SKM-1 treated with dmso at 0.1 percent for 144 hours (cell line): ENCODE measurements at regions not wholly inside any gene's neighbourhood (a gene's known extent, or its start where the extent isn't known, plus 50 kb on each side); places are given as distances from the start of the nearest gene placed in this dataset.

Source experiments
- DNase-seq: peaks from one replicate; lab custom pipeline; 2025; ENCODE audit not compliant: unreplicated experiment; lab: John Stamatoyannopoulos, UW

DNA sequence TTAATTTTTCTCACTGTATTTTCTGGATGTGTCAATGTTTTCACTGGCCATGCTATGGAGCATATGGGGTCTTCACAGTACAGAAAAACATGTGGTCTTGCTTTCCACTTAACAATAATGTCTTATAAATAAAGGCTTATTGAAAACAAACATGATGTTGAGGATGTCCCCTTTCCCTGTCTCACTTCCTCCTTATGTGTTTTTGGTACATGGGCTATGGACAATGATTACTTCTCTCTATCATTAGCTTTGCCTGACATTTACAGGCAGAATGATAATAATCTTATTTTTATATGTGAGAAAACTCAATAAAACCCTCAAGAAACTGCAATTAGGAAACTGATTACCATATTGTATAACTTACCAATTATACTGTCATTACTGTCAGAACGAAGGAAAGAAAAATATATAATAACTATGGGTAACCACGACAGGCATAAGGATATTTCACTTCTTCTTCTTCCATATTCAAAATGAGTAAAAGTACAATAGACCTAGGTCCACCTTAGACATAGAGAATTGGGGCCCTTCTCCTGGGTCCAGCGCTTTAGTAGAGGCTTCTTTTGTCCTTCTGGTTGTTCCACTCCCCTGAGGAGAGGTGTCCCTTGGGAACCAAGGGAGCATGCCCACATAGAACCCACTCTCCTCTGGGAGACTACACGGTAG lies 375.0 kb downstream of the MAN2A1 start:
- no peak for DNase-seq

DNA sequence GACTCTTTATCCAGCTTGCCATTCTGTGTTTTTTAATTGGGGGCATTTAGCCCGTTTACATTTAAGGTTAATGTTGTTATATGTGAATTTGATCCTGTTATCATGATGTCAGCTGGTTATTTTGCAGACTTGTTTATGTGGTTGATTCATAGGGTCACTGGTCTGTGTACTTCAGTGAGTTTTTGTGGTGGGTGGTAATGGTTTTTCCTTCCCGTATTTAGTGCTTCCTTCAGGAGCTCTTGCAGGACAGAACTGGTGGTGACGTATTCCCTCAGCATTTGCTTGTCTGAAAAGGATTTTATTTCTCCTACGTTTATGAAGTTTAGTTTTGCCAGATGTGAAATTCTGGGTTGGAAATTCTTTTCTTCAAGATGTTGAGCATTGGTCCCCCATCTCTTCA lies 381.1 kb downstream of the MAN2A1 start:
- no peak for DNase-seq

DNA sequence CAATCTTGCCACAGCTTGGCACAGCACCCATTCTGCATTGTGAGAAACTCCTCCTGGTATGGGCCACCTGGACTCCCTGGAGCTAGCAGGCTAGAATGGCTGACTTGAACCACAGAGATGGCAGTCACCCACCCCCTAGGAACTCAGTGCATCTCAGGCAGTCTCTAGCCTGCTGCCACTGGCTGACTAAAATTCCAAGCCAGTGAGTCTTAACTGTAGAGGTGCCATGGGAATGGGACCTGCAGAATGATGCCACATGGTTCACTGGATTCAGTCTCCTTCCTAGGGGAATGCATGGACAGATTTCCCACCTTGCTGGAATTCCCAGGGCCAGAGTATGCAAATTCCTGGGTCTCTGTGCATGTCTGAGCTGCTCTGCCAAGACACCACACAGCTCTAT lies 382.9 kb downstream of the MAN2A1 start:
- DNase-seq = no peak

DNA sequence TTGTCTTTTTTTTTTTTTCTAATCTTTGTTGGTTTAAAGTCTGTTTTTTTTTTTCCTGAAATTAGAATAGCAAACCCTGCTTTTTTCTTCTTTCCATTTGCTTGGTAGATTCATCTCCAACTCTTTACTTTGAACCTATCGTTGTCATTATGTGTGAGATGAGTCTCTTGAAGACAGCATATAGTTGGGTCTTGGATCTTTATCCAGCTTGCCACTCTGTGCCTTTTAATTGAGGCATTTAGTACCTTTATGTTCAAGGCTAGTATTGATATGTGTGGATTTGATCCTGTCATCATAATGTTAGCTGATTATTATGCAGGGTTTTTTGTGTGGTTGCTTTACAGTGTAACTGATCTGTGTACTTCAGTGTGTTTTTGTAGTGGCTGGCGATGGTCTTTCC lies 383.8 kb downstream of the MAN2A1 start:
- no peak for DNase-seq

DNA sequence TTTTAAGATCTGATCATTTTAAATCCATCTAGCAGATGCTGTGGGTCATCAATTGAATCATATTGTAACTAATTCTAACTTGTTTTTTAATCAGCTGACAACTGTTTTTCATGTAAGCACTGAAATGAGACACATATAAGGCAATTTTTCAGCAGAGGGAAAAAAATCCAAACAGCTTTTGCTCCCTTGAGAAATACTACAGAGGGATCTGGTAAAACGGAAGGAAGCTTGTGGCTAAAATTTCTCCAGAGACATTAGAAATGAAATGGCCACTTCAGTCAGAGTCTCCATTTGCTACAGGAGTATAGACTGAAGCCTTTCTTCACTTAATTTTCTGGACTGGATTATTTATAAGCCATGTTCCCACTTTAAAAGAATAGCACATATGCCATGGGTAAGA lies 385.9 kb downstream of the MAN2A1 start:
- DNase-seq = no peak

DNA sequence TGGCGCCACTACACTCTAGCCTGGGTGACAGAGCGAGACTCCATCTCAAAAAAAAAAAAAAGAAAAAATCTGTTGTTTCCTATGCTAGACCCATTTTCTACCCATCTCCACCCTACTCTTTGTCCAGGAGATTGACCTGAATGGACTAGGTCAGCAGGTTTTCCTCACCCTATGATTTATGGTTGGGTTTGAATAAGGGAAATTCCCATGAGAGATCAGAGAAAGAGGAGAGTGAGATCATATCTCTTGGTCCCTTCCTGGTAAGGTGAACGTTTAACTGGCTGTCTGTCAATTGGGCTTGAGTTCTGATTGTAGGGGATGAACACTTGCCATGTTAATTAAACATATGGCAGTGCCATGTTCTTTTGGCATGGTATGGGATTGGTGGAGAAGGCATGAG lies 387.4 kb downstream of the MAN2A1 start:
- no peak for DNase-seq

DNA sequence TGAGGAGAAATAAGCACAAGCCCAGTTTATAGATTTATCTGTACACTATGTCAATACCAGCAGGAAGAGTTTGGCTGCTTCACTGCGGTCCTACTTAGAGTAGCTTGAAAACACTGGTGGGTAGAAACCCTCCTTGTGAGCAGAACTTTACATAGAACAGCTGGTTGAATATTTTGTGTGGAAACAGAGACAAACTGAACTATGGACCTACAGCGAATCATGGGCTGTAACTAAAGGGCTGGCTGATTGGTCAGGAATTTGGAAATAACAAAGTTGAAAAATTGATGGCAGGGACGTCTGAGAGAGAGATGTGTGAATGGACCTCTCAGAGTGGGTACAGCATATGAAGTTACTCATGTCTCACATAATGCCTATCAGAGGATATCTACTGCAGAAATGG lies 392.5 kb downstream of the MAN2A1 start:
- DNase-seq = no peak

DNA sequence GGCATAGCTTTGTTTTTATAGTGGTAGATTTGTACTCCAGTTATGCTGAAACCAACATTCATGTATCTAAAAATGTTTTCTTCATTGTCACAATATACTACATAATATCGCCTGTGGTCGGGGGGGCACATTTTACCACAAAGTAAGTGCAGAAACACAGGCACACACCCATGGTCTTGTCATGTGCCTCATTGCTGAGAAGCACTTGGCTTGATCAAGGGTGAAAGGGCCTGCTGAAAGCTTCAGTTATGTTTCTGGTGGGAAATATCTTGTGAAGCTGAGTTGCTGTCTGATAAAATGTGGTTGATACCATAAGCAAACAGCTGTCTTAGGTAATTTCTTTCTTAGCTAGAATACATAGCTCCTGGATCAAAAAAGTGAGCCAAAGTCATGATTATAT lies 393.1 kb downstream of the MAN2A1 start:
- DNase-seq = no peak

DNA sequence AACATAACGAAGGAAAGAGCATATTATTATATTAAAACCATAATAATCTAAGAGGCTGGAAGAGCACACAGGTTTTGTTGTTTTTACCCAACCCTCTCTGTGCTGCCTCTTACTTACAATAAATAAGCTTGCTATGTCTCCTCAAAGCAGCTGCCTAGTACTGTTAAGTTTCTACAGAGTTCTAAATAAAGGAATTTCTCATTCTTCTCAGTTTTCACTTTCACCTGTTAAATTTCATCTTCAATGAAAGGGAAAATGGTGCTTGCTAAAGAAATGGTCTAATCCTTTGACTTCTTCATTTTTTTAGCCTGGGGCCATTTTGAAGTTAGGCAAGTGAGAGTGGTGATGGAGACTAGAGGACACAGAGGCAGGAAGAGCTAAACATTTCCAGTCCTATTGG lies 396.1 kb downstream of the MAN2A1 start:
- no peak for DNase-seq

DNA sequence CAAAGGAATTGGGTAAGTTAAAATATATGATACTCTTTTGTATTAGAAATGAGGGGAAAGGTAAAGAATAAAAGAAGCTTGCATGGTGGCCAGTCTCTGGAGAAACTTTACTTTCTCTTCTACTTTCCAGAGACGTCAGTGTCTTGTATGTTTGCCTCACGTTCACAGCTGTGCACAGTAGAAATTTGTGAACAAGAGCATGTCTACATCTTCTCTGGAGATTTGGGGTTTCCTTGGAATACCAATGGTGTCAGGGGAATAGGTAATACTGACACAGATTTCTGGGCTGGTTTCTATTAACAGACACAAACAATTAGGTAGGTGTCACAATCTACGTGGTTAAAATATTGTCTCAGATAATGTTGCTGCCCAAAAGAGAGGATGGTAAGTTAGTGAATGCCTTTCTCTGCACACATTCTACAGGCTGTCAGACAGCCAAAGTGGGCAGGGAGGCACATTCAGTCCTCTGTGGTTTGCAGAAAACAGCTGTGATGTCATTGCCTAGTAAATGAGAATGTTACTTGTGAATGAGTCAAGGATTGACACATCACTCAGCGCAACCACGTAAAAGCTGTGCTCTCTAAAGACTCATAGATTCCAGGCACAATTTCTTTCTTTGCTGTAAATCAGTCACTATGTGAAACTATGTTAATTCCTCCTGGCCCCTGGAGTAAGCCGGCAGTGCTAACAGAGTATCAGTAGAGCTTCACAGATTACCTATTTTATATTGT lies 397.1 kb downstream of the MAN2A1 start:
- no peak for DNase-seq

DNA sequence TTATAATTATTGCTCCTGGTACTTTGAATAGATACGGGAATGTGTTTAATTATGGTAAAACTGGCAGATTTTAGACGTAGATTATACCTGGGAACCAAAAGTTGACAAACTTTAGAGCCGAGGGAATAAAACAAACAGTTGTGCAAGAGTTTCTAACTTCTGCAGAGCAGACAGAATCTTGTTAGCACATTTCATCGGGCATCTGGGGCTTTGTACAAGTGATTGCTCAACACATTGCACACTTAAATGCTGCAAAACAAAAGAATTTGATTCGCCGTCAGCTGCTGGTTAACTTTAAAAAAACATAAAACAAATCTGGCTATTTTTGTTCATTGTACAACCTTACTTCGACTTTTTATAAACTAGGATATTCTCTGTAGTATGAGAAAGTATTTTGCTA lies 398.1 kb downstream of the MAN2A1 start:
- DNase-seq = no peak

DNA sequence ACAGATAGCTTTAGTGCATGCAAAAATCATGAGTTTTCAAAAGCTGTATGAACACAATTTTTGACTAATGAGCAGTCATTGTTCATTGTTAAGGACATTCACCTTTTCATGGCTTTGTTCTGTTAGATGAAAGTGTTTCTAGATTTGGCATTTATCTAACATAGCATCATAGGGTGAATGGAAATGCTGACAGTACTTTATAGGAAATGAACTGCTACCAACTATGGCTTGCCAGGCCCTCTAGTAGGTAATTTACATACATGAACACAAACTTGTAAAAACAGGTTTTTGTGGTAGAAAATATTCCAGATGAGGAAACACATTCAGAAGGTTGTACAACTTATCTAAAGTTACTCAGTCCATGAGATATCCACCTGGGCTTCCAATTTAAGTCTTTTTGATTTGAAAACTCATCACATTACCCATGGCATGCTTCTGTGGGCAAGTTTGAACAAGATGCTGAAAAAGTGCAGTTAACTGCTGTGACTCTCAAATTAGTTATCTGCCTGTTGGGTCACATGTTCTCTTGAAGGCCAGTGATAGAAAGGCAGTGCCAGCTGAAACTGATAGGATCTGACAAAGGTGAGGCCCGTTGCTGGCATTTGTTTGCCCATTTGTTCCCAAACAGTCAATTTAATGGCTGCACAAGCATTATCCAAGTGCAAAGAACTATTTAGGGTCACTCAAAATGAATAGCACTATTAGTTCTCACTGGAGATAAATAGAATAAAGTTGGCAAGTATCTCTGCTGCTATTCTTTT lies 399.1 kb downstream of the MAN2A1 start:
- DNase-seq = no peak

DNA sequence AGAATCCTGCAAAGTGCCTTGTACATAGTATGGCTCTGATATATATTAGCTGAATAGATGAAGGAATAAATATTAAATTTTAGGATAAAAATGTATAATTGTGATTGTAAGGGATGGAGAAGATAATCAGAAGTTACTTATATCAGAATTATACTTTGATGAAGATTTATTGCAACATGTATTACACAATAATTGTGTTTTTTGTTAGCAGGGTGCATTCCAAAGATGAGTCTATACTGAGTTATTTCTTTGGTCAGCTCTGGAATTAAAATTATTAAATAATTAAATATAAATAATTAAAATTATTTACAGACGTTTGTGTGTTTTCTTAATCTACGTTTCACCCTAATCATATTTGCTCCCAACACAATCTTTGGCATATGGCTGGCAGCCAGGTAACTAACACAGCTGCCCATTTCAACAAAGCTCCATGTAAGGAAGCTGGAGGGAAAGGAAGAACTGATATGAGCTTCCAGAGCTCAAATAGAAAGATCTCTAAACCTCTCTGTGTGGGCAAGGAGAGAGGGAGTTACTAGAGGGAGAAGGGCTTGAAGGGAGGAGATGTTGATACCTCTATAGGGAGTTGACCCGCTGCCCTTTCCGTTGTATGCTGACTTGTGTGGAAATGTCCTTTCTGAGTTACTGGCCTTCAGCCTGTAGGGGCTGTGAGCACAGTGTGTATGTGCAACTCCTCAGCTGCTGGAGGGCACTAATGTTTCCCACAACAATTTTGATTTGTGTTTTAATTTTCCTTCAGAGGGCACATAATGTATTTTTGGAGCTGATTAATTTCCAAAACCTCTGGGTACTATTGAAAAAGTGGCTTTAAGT lies 403.4 kb downstream of the MAN2A1 start:
- DNase-seq = no peak

DNA sequence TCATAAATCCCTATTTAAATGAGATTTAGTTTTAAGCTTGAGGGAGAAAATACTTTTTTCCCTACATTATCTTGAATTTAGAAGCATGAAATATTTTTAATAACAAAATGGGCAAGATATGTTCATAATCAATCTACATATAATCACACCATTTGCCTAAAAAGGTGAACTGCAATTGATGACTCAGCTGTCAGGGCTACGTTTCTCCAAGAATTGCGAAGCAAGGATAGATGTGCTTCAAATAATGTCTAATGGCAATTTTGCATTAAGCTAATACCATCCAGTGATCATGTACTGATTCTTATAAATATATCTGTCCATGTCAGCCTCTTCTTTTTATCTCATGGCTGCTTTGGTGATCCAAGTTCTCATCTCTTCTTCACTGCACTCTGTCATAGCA lies 404.4 kb downstream of the MAN2A1 start:
- no peak for DNase-seq

DNA sequence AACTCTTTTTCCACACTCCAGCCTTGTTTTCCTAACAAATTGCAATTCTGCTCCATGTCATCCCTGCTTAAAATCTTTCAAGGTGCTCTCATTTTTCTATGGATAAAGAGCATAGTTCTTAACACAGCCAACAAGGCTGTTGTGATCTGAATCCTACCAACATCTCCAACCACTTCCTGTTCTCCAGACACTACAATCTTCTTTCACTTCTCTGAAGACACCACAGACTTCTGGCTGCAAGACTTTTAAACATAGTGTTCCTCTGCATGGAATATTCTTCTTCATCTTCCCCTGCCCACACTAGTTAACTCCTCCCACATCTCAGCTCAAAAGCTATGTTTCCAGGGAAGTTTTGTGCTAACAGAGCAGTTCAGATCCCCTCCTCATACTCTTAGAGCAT lies 404.8 kb downstream of the MAN2A1 start:
- DNase-seq = no peak

DNA sequence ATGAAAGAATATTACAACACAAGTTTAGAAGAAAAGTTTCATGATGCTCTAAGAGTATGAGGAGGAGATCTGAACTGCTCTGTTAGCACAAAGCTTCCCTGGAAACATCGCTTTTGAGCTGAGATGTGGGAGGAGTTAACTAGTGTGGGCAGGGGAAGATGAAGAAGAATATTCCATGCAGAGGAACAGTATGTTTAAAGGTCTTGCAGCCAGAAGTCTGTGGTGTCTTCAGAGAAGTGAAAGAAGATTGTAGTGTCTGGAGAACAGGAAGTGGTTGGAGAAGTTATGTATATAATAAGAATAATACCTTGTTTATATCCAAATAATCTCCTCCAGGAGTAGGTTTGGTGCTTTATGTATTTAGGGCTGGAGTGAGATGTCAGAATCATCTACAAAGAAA lies 406.7 kb downstream of the MAN2A1 start:
- DNase-seq = no peak

DNA sequence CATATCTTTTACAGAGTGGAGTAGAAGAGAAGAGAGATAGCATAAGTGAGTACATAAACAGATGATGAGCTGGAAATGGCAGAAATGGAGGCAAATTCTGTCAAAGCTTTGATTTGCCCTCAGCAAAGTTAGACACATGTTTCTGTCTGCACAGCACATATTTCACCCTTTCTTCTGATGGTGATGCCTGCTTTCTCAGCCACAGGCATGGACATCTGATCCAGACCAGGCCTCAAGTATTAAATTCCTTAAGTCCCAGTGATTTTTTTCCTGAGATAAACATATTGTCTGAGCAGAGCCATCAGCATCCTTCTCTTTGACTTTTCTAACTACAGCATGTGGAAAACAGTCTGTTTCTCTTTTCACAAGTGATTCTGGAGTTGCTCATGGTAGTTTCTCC lies 409.8 kb downstream of the MAN2A1 start:
- no peak for DNase-seq

DNA sequence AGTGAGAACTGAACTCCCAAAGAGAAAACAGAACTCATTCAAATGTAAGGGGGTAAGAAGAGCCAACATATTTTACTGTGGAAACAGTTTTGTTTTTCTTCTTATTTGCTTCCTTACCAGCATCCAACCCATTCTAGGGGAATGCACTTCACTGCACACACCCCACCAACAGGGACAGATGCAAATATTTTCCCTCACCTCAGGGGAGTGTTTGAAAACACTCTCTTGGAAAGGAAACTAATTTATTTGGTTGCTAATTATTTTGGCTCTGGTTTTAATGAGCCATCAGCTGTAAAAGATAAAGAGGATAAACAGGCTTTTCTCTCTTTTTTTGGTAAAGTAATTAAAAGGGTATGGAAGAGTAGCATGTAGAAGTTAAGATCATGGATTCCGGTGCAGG lies 413.4 kb downstream of the MAN2A1 start:
- DNase-seq = no peak

DNA sequence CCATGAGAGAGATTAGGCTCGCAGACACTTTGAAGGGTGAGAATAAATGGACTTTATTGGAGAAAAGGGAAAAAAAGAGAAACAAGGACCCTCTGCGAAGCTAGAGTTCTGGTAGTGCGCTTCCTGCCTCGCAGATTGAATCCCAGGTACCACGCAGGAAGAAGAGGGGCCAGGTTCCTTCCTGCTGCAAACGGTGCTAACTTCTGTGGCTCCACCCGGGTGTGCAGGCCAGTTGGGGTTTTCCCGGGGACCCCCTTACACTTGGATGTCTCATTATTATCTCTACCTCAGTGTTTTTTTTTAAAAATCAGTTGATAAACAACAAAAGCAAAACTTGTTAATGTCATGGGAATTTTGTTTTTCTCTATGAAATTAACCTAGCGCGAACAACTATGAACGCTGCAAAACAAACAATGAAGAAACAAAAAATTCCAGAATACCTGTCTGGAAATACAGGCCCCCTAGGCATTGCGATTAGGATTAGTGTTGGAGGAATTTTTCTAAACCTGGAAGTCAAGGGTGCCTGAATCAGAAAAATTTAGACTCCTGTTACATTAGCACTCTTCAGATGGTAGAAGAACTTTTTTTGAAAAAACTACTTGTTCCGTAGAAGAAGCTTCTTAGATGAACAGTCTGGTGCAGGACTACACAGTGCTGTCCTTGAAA lies 414.5 kb downstream of the MAN2A1 start:
- DNase-seq = no peak

DNA sequence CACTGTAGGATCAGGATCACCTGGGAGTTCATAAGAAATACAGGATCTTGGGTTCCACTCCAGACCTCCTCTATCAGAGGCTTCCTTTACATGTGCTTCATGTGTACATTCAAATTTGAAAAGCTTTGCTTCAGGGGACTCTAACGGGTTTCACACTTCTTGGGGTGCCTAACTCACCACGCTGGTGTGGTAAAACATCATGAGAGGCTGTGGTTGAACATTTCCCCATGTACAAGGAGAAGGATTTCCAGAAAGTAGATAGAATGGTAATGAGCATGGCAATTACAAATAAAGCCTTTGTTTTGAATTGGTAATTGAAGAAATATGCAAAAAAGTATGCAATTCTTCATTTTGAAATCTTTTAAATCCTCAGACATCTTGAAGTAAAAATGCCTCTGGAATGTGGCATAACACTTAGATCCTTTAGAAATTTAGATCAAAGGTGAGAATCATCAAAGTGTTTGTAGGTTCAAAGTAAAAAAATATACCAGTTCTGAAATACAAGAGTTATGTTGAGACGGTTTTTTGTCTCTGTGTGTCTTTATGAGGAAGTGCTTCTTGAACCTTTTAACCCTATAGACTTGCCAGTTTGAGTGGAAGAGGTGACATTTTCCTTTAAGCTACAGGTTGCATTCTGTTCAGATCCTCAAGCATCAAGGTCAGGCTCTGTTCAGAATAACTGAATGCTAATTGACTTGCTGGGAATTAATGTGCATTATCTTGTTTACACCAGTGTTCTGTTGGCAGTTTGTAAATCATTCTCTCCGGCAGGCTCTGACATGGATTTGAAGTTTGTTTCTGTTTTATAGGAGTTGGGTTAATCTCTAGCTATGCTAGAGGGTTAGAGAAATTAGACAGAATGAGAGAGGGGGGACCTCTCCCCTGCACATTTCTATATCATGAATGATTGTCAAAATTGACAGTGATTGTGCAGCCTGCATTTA lies 415.3 kb downstream of the MAN2A1 start:
- DNase-seq = no peak
